T-helper 9 cell (primary cell): ENCODE measurements at regions not wholly inside any gene's neighbourhood (a gene's known extent, or its start where the extent isn't known, plus 50 kb on each side); places are given as distances from the start of the nearest gene placed in this dataset.
"Not testable (repeated sequence)": the region's sequence is repeated elsewhere in the genome, so short reads cannot be mapped to it uniquely, and the experiment has no call there.

Experiments used
- DNase-seq: peaks from one replicate; pipeline ENCODE4 v3.0.0-alpha.2; 2020

GRCh38 chr14:96688629-96689028 lies 108.6 kb upstream of the VRK1 start:
- no peak for DNase-seq

GRCh38 chr14:96690713-96691383 lies 106.3 kb upstream of the VRK1 start:
- DNase-seq = no peak

DNA sequence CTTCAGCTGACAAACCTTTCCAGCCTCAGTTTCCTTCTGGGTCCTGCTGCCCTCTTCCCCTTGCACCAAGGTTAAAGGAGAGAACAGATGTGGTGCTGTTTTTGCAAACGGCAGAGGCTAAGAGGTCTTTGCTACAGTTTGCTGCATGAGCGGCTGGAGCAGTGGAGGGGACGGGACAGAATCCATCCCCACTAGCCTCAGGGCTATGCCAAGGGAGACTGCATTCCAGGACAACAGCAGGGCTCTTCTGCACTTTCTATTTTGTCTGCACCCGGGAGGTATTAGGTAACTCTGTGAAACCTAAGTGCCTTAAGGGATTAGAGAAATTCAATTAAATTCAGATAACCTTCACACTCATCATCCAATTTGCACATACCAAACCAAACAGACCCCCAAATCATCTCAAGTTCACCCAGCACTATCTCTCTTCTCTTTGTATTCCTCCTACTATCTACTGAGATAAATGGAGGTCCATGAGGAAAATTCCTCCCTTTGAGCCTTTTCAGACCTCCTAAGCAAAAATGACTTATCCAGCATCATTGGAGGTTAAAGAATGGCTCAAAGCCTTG lies 103.8 kb upstream of the VRK1 start:
- no peak for DNase-seq

GRCh38 chr14:96693987-96694386 lies 103.2 kb upstream of the VRK1 start:
- no peak for DNase-seq

DNA sequence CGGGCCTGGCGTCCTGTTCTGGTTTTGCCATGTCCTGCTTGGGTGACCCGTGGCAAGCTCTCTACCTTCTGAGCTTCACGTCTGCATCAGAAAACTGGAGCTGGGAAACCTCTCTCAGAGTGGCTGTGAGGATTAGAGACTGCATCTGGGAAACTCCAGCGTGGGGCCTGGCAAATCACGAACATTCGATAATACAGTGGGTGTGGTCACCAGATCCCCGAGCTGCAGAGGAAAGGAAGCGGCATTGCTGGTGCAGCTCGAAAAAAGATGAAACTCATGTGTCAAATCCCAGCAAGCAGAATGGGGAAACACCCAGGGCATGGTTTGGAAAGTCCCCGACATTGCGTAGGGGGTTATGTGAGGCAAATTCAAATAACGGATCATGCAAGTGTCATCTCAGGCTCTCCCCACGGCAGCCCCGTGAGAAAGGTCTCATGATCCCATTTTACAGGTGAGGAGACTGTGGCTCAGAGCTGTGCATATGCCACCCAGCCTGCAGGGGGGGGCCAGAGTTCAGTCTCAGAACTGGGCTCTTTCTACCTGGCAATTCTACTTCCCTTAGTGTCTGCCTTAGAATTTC lies 98.1 kb upstream of the VRK1 start:
- no peak for DNase-seq

- no peak for DNase-seq
These were observed 97.5 kb upstream of the VRK1 start for GRCh38 chr14:96699666-96700065.

DNA sequence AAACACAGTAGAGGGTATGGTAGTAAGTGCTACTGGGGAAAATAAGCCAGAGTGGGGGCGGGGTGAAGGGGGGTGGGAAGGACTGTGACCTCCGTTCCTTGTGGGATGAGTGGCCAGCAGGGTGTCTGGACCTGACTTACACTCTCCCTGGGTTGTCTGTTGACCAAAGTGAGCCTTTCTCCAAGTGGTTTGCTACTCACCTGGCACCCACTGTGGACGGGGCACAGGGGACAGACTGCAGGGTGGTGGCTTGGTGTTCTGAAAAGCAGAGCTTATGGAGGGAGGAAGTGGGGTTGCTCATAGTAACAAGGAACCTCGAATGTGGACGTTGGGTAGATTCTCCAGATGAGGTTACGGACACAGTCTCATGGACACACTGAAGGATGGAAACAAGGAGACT lies 94.4 kb upstream of the VRK1 start:
- DNase-seq = no peak

DNA sequence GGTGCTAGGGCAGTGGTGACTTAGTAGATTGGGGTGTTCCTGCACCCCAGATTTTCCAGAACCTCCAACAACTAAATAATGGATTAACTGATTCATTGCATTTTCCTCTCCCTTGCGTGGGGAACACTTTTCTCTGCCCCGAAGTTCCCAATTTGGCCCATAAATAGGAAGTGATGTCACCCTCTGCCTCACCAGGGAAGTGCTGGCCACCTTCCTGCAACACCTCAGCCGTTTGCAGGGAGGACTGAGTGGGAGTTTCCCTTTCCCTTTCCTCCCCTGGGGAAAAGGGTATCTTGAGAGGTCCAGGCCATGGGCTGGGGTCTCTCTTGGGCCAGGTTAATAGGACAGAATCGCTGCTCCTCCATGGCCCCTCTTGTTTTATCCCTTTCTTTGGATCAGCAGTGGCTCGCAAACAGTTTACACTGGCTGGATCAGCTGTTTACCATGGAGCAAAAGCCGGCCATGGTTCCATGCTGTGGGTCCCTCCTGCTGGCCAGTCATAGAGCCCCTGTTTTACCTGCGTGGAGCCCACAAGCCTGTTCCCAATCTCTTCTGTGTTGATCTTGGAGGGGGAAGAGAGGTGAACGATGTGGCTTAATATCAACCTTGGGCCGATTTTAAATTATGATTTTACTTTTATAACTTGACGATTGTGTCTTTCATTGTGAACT lies 91.6 kb upstream of the VRK1 start:
- DNase-seq = no peak

DNA sequence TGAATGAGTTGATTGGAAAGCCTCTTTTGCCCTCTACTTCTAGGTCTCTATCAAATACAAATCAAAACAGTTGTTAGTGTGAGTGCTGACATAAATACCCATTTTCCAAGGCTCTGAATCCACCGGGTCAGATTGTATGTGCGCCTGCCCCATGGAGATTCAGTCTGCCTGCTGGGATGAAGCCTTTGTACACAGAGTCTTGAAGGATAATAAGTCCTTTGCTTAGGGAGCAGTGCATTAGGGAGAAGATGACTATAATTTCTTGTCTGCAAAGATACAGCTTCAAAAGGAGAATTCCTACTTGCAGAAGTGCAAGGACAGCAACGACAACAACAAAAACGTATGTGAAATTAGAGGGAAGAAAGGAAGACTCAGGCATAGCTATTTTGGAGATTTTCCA lies 90.3 kb upstream of the VRK1 start:
- DNase-seq = no peak

DNA sequence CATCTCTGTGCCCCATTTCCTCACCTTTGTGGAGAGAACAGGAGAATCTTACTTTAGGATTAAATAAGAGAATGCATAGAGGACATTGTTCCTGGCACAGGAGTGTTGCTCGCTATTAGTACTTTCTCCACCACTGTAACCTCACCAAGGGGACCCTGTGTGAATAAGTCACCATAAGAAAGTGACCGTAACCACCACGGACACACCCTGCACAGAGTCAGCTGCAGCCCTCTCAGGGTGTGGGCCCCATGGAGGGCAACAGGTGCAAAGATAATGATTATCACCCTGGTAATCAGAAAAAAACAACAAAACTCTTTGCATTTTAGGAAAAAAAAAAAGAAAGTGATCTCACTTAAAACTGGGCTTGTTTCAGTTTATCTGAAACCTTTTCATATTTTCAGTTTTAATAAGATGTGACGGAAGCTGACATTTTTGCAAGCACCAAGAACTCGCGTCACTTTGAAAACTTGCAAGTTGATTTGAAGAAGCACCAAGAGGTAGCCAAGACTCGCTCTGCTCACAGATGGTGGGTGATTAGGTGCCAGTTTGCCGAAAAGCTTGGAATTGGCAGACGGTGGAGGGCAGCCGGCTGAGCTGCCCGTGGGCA lies 87.0 kb upstream of the VRK1 start:
- DNase-seq = no peak

DNA sequence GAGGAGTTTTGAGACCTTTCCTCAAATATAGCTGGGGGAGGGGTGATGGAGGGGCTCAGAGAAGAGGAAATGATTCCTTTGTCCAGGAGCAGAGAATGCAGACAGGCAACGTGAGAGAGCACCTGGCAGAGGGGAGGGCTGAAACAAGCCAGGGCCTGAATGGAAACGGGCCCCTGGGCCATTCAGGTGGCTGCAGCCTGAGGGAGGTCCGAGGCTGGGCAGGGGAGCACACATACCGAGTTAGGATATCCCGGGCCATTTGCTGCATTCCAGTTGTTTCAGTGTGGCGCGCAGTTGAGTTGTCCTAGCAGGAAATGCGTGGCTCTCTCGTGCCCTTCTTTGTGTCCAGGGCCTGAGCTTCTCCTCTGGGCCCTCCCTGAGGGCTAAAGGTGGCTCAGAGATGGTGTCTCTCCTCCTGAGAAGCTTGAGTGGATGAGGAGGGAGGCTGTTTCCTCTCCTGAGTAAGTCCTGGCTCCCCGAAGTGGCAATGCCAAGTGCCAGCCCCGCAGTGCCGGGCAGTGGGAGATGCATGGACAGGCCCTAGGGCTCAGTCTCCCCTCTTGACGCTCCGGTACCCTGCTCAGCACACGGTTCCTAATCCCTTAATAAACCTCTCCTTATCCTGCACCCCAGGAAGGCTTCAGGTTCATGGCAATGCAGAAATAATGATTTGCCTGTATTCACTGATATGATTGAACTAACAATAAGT lies 85.5 kb upstream of the VRK1 start:
- DNase-seq = no peak

- no peak for DNase-seq
These were observed 83.8 kb upstream of the VRK1 start for GRCh38 chr14:96713426-96713825.

DNA sequence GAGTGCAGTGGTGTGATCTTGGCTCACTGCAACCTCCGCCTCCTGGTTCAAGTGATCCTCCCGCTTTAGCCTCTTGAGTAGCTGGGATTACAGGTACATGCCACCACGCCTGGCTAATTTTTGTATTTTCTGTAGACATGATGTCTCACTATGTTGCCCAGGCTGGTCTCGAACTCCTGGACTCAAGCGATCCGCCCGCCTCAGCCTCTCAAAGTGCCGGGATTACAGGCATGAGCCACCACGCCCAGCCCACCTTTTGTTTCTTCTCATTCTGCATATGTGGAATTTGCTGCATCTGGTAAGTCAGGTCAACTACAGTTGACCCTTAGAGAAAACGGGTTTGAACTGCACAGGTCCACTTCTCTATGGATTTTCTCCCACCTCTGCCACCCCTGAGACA lies 82.6 kb upstream of the VRK1 start:
- DNase-seq = not testable (repeated sequence)

GRCh38 chr14:96717116-96717515 lies 80.1 kb upstream of the VRK1 start:
- DNase-seq = no peak

- DNase-seq = no peak
These were observed 78.8 kb upstream of the VRK1 start for GRCh38 chr14:96718407-96718806.

GRCh38 chr14:96720702-96721101 lies 76.5 kb upstream of the VRK1 start:
- DNase-seq = not testable (repeated sequence)

DNA sequence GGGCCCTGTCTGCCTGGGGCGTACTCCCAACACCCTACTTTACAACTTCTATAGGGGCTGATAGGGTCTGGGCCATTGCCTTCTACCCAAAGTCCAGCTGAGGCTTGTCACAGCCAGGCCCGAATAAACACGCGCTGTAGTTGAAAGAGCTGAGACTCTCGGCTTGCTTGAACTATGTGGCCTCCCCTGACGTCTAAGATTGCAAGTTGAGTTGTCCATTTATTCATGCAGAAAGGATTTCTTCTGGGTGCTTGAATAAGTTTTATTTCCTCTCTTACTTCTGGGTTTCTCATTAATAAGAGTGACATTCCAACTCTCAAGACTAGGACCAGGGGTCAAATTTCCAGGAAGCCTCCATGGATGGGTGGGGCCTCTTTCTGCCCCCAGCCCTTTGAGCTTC lies 74.4 kb upstream of the VRK1 start:
- no peak for DNase-seq

- no peak for DNase-seq
These were observed 73.2 kb upstream of the VRK1 start for GRCh38 chr14:96723946-96724345.

GRCh38 chr14:96725232-96725631 lies 72.0 kb upstream of the VRK1 start:
- DNase-seq = no peak

- DNase-seq = no peak
These were observed 70.1 kb upstream of the VRK1 start for GRCh38 chr14:96727073-96727472.

GRCh38 chr14:96727491-96727890 lies 69.7 kb upstream of the VRK1 start:
- DNase-seq = no peak

DNA sequence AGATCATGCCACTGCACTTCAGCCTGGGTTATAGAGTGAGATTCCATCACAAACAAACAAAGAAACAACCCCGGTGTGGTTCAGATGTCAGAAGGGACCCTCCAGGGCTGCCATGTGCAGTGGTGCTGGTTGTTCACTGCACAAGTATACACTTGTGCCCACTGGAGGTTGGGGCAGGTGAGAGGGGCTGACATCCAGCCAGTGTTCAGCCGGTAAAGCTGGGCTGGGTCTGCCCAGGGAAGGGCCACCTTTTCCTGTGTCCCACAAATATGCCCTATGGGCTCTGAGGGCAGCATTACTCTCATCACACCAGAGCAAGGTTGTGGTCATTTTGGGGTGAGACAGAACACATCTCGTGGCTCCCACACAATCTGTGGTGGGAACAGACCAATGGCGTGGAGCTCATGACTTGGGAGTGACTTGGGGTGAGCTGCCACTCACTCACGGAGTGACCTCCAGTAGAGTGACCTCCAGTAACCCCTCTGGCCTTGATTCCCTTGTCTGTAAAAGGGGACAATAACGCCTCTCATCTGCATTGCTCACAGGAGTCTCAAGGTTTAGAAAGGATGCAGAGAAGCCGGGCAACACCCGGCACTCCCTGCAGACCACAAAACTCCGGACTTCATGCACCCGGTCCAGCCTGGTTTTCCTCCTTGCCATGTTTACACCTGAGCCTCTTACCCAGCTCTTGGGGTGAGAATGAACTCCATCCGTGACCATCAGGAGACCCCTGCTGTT lies 69.0 kb upstream of the VRK1 start:
- no peak for DNase-seq
